GM19438 (cell line): ENCODE measurements at regions not wholly inside any gene's neighbourhood (a gene's known extent, or its start where the extent isn't known, plus 50 kb on each side); places are given as distances from the start of the nearest gene placed in this dataset.
"Not testable (repeated sequence)": the region's sequence is repeated elsewhere in the genome, so short reads cannot be mapped to it uniquely, and the experiment has no call there.

Experiments used
- ATAC-seq: cut with Tn5 transposase; IDR thresholded peaks from one replicate; pipeline ENCODE4 v1.9.1; 2021; ENCODE audit warnings: low read depth; ENCODE audit not compliant: unreplicated experiment

DNA sequence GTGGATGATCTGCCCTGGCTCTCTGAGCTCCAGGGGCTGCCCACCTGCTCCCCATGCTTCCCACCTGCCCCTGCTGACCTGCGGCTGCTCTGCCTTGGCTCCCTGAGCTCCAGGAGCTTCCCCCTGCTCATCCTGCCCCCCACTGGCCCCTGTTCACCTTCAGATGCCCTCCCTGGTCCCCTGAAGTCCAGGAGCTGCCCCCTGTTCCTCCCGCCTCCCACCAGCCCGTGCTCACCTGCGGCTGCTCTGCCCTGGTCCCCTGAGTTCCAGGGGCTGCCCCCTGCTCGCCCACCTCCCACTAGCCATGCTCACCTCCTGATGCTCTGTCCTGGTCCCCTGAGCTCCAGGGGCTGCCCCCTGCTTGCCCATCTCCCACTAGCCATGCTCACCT is 219.7 kb downstream of the TMEM121 start:
- no peak for ATAC-seq

DNA sequence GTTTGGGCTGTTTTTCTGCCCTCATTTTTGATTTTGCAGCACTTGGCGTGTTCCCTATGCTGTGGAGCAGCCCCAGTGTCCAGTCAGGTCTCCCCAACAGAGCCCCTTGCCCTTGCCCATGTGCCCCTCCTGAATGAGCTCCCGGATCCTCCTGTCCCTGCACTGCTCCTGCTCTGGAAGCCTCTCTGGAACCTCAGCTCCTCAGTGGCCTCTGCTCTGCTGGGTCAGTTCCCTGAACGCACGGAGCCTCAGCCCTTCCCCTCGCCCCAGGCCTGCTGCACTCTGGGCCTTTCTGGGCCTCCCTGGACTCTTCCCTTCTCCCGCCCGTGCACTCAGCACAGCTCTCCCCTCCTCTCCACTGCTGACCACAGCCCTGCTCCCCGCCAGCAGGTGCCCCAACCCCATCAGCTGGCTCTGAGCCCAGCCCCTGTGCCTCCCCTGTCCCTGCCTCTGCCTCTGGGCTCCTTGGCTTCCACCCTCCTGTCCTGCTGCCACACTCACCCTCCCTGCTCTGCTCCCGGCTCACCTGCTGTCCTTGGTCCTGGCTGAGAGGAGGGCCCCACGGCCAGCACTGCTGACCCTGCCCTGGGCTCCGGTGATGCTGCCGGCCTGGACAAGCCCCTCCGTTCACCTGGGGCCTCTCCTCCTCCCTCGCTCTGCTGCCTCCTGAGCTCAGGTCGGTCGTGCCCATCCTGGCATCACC is 220.6 kb downstream of the TMEM121 start:
- ATAC-seq: not testable (repeated sequence)

GRCh38 chr14:105747503-105748203 is 221.3 kb downstream of the TMEM121 start:
- not testable (repeated sequence) for ATAC-seq

- ATAC-seq: no peak
Measured at GRCh38 chr14:105748204-105748578, 221.8 kb downstream of the TMEM121 start.

DNA sequence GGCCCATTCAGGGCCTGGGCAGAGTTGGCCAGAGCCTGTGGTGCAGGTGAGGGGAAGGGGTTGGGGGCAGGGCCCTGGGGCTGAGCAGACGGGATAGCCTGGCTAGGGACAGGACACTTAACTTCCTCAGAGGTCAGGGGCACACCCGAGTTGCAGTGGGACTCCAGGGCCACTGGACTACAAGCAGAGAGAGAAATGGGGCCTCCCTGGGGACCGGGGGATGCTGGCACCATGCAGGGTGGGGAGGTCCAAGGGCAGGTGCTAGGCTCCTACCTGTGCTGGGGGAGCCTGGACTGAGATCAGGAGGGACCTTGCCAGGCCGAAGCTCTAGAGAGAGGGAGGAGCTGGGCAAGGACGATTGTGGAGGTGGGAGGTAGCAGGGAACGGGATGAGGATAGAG is 222.3 kb downstream of the TMEM121 start:
- not testable (repeated sequence) for ATAC-seq

GRCh38 chr14:105749870-105750541 is 223.6 kb downstream of the TMEM121 start:
- not testable (repeated sequence) for ATAC-seq

DNA sequence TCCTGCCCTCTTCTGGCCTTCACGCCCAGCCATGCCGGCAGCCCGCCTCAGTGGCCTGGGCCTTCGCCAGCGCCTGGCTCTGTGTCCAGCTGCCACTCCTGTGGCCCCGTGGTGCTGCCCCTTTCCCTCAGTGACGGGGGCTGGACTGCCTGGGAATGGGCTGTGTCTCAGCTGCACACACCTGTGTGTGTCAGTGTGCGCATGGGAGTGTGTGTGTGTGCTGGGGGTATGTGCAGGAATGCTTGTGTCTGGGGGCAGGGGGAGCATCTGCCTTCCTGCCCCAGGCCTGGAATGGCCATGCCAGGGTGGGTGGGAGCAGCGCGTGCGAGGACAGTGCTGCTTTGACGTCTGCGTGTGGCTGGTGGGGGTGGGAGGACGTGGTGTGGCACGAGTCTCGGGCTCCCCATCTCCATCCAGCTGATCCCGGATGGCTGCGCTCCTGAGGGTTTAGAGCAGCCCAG is 224.9 kb downstream of the TMEM121 start:
- ATAC-seq: not testable (repeated sequence)

DNA sequence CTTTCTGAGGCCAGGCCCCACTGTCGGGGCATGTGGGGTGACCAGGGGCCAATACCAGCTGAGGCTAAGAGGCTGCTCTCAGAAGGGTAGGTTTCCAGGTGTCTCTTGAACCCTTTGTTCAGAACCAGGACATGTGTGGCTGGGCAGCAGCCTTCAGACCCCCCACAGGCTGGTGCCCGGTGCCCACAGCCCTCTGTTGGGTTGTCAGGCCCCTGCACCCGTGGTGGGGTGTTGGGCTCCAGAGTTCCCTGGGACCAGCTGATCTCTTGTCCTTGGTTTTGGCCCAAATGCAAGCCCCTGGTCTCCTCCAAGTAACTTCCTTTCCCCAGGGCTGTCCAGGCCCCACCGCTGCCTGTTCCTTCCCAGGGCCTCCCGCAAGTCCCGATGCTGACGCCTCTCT is 226.0 kb downstream of the TMEM121 start:
- not testable (repeated sequence) for ATAC-seq

- no peak for ATAC-seq
Measured at GRCh38 chr14:105760691-105761344, 234.4 kb downstream of the TMEM121 start.

DNA sequence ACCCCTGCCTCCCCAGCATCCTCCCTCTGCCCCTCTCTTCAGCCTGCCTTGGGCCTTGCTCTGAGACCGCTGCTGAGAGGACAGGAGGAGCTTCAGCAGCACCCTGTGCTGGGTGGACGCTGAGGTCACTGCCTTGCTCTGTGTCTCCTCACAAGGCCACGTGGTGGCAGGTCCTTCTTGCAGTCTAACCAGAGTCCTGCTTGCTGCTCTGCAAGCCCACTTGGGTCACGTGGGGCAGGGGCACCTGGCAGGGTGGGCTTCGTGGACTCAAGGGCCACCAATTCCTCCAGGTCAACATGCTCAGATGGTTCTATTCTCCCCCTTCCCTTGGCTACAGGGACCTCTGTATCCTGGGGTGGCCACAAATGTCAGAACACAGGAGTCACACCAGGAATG is 235.0 kb downstream of the TMEM121 start:
- ATAC-seq: not testable (repeated sequence)

- ATAC-seq: no peak
Measured at GRCh38 chr14:105761842-105762241, 235.5 kb downstream of the TMEM121 start.

- not testable (repeated sequence) for ATAC-seq
Measured at GRCh38 chr14:105762262-105762661, 235.9 kb downstream of the TMEM121 start.

- not testable (repeated sequence) for ATAC-seq
Measured at GRCh38 chr14:105764254-105764901, 238.0 kb downstream of the TMEM121 start.

GRCh38 chr14:105765072-105765825 is 238.9 kb downstream of the TMEM121 start:
- not testable (repeated sequence) for ATAC-seq

GRCh38 chr14:105765893-105766614 is 239.7 kb downstream of the TMEM121 start:
- no peak for ATAC-seq

GRCh38 chr14:105767315-105767714 is 240.9 kb downstream of the TMEM121 start:
- no peak for ATAC-seq

- not testable (repeated sequence) for ATAC-seq
Measured at GRCh38 chr14:105768039-105768438, 241.7 kb downstream of the TMEM121 start.

GRCh38 chr14:105769061-105769730 is 242.8 kb downstream of the TMEM121 start:
- ATAC-seq: not testable (repeated sequence)
